Testis (tissue), 2 donors: ENCODE measurements at regions not wholly inside any gene's neighbourhood (a gene's known extent, or its start where the extent isn't known, plus 50 kb on each side); places are given as distances from the start of the nearest gene placed in this dataset.

ENCODE experiments used
- POLR2A ChIP-seq: fragments of 450-650 bp; IDR thresholded peaks from one replicate; pipeline ENCODE4 v1.6.1; 2017; ENCODE audit warnings: antibody characterized with exemption, mild to moderate bottlenecking, moderate library complexity
- TF ChIP-seq, protein P1 (sequence below), 3 experiments: fragments of 450-650 bp in 2 of 3; fragments of 200-600 bp in 1 of 3; sonication (generic) in 1 of 3; IDR thresholded peaks; one replicate each; pipeline ENCODE4 v1.5.1; 2016 to 2019; ENCODE audit warnings: antibody characterized with exemption in 3 of 3, mild to moderate bottlenecking in 2 of 3, moderate library complexity in 1 of 3

DNA sequence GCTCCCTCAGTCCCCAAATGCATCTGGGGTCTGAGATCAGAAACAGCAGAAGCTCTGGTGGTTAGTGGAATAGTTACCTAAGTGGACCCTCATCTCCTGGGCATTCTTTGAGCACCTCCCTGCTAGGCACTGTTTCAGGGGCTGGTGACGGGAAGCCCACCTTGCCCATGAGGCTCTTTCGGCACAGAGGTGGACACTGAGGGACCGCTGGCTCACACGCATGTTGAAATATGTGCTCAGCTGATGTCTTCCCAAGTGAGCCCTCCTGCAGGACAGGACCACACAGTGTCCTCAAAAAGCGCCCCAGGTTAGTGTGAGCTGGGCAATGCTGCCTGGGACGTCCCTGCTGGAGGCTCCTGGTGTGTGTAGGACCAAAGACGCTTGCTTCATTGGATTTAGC, 1379.9 kb downstream of the TBC1D22A start:
- TF ChIP-seq, protein P1, sequence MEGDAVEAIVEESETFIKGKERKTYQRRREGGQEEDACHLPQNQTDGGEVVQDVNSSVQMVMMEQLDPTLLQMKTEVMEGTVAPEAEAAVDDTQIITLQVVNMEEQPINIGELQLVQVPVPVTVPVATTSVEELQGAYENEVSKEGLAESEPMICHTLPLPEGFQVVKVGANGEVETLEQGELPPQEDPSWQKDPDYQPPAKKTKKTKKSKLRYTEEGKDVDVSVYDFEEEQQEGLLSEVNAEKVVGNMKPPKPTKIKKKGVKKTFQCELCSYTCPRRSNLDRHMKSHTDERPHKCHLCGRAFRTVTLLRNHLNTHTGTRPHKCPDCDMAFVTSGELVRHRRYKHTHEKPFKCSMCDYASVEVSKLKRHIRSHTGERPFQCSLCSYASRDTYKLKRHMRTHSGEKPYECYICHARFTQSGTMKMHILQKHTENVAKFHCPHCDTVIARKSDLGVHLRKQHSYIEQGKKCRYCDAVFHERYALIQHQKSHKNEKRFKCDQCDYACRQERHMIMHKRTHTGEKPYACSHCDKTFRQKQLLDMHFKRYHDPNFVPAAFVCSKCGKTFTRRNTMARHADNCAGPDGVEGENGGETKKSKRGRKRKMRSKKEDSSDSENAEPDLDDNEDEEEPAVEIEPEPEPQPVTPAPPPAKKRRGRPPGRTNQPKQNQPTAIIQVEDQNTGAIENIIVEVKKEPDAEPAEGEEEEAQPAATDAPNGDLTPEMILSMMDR (IDR thresholded peaks at IDR 0.05): no peak
- TF ChIP-seq POLR2A: no peak
